Neural progenitor cell (in vitro differentiated cells): ENCODE measurements at regions not wholly inside any gene's neighbourhood (a gene's known extent, or its start where the extent isn't known, plus 50 kb on each side); places are given as distances from the start of the nearest gene placed in this dataset.

Source experiments
- EZH2 ChIP-seq: fragments of 200-600 bp; sonication (generic); IDR thresholded peaks from 2 replicates; pipeline ENCODE4 v1.6.1; 2017; ENCODE audit warnings: antibody characterized with exemption, mild to moderate bottlenecking, moderate library complexity
- TF ChIP-seq, protein P1 (sequence below): fragments of 200-600 bp; sonication (generic); IDR thresholded peaks from 2 replicates; pipeline ENCODE4 v1.5.1; 2017; ENCODE audit warnings: antibody characterized with exemption, mild to moderate bottlenecking

DNA sequence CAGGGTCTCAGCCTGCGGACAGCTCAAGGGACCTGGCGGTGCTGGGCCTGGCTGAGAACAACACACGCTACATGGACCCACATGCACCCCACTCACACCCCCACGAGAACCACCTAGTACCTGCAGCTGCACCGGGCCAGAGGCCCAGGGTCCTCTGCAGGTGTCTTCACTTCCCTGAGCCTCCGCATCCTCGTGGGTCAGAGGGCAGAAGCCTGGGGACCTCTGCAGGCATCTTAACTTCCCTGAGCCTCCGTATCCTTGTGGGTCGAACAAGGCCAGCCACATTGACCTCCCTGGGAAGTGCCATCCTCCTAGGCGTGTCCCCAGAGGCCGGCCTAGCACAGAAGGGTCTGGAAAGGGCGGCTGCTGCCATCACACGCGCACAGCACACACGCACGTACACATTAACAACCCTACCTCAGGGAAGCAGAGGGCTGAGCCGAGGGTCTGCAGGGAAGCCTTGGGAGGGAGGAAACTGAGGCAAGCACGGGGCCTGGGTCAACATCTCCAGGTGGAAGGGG lies 62.5 kb upstream of the HPCAL1 start:
- TF ChIP-seq, protein P1, sequence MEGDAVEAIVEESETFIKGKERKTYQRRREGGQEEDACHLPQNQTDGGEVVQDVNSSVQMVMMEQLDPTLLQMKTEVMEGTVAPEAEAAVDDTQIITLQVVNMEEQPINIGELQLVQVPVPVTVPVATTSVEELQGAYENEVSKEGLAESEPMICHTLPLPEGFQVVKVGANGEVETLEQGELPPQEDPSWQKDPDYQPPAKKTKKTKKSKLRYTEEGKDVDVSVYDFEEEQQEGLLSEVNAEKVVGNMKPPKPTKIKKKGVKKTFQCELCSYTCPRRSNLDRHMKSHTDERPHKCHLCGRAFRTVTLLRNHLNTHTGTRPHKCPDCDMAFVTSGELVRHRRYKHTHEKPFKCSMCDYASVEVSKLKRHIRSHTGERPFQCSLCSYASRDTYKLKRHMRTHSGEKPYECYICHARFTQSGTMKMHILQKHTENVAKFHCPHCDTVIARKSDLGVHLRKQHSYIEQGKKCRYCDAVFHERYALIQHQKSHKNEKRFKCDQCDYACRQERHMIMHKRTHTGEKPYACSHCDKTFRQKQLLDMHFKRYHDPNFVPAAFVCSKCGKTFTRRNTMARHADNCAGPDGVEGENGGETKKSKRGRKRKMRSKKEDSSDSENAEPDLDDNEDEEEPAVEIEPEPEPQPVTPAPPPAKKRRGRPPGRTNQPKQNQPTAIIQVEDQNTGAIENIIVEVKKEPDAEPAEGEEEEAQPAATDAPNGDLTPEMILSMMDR: no peak
- TF ChIP-seq EZH2: no peak
